ENCODE measurements at regions not wholly inside any gene's neighbourhood (a gene's known extent, or its start where the extent isn't known, plus 50 kb on each side); places are given as distances from the start of the nearest gene placed in this dataset.

DNA sequence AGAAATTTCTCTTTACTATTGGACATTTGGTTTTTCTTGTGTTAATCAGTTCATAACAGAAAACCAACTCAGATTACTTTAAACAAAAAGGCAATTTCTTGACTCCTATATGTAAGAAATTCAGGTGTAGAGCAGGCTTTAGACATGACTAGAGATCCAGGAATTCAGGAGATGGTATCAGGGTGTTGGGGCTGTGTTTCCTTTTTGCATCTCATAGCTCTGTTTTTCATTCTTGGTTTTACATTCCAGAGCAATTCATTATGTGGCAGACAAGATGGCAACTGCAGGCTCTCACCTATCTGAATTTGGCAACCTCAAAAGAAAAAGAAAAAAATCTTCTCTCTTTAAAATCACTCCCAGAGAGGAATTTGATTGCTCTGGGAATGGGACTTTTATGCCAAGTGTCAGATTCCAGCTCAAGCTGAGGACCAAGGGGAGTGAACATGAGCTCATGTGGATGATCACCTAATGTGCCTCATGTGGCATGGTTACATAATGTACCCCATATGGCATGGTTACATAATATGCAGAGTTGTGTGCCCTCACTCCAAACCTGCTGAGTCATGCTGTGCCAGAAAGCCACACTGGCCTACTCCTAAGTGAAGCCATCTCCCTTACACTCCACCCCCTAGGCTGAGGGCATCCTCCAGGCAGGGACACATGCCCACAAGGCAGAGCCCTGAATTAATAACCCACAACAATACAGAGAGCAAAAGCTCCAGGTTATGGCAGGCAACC, 282.7 kb downstream of the MBD2 start:
- FAIRE-seq (no peak), ATAC-seq (no peak), DNase-seq (ENCODE audit: low spot score) (no peak)
- ChIA-PET POLR2A (no interaction called here), CTCF (ENCODE audit: low intra/inter-chr PET ratio, low total read pairs) (no interaction called here)
- intact Hi-C loops (cut with micrococcal nuclease; ENCODE audit: unreplicated experiment): no loop called here
- Histone ChIP-seq H3K79me2 (ENCODE audit: insufficient read depth, low read length) (no peaks in the 10 kb centered on the region), H3K4me1 (ENCODE audit: insufficient read depth, low read length) (peaks cover under 1% of the 10 kb centered on the region; the same call in 1 of the 2 replicates), H3K9me3 (ENCODE audit: low read length) (peaks cover 17% of the 10 kb centered on the region; the same call in 1 of the 2 replicates), H3K4me3 (replicated peaks in 1 of 3; ENCODE audit: insufficient read depth in 1 of 3, low read depth in 2 of 3, low read length in 3 of 3) (no peak overlapping the region), H4K20me1 (ENCODE audit: insufficient read depth, low read length) (no peaks in the 10 kb centered on the region), H3K27me3 (ENCODE audit: control insufficient read depth in 1 of 2, insufficient read depth in 2 of 2, low read length in 2 of 2) (no peaks in the 10 kb centered on the region), H3K9ac (ENCODE audit: insufficient read depth, low read depth, low read length) (no peak overlapping the region), H3K36me3 (replicated peaks in 1 of 2; ENCODE audit: control insufficient read depth in 1 of 2, insufficient read depth in 2 of 2, low read length in 2 of 2) (no peaks in the 10 kb centered on the region), H3K4me2 (ENCODE audit: low read depth, low read length) (no peak overlapping the region), H3K27ac (ENCODE audit: extremely low read length, insufficient read depth, low read length) (no peak overlapping the region), H2AFZ (ENCODE audit: low read length) (no peak overlapping the region)
- no TSS peak for BruUV-seq (replicated peaks)
- in situ Hi-C loops (cut with HindIII; ENCODE audit: extremely low pct_ligation_motif_present, low pct_unique_long_range_greater_than_20kb): no loop called here
- TF ChIP-seq MAFK (conservative IDR thresholded peaks at IDR 0.05 in 1 of 2, IDR thresholded peaks at IDR 0.05 in 1 of 2; ENCODE audit: low read length in 2 of 2) (peak; percentile 33 to 41), ZMAT3 (CRISPR knock-in tag; conservative IDR thresholded peaks at IDR 0.05) (no peak), ZNF772 (CRISPR knock-in tag; IDR thresholded peaks at IDR 0.05) (no peak), PHF20 (CRISPR knock-in tag; IDR thresholded peaks at IDR 0.05) (no peak), ATF7-NPFF (CRISPR knock-in tag; IDR thresholded peaks at IDR 0.05; ENCODE audit: low read depth) (no peak), NFE2L2 (IDR thresholded peaks at IDR 0.05; ENCODE audit: low read length) (peak; percentile 72)

DNA sequence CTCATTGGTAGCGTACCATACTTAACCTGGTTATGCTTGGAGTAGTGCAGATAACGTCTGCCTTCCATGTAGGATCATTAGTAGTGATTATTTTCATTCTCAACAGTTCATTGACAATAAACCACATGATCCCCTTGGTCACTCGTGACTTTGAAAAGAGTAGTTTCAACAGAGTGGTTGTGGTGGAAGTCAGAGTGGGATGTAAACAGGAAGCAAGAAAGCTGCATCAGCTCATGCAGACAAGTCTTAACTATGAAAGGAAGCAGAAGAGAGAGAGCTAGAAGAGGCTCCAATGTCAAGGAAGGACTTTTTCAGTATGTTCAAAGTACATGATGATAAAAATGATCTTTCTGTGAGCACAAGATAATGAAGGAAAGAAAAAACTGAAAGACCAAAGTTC, 287.4 kb downstream of the MBD2 start:
- DNase-seq (ENCODE audit: low spot score) (no peak), ATAC-seq (no peak), FAIRE-seq (no peak)
- intact Hi-C loops (cut with micrococcal nuclease; ENCODE audit: unreplicated experiment) (no loop called here), in situ Hi-C loops (cut with HindIII; ENCODE audit: extremely low pct_ligation_motif_present, low pct_unique_long_range_greater_than_20kb) (no loop called here)
- H3K9ac ChIP-seq (ENCODE audit: insufficient read depth, low read depth, low read length): no peak overlapping the region
- no peak overlapping the region for H3K4me2 ChIP-seq (ENCODE audit: low read depth, low read length)
- POLR2A ChIA-PET: no interaction called here
- H3K79me2 ChIP-seq (ENCODE audit: insufficient read depth, low read length): no peaks in the 10 kb centered on the region
- no peak overlapping the region for H3K4me3 ChIP-seq (replicated peaks in 1 of 3; ENCODE audit: insufficient read depth in 1 of 3, low read depth in 2 of 3, low read length in 3 of 3)
- H3K36me3 ChIP-seq (replicated peaks in 1 of 2; ENCODE audit: control insufficient read depth in 1 of 2, insufficient read depth in 2 of 2, low read length in 2 of 2): no peaks in the 10 kb centered on the region
- no peaks in the 10 kb centered on the region for H3K4me1 ChIP-seq (ENCODE audit: insufficient read depth, low read length)
- CTCF ChIA-PET (ENCODE audit: low intra/inter-chr PET ratio, low total read pairs): no interaction called here
- no peaks in the 10 kb centered on the region for H3K27me3 ChIP-seq (ENCODE audit: control insufficient read depth in 1 of 2, insufficient read depth in 2 of 2, low read length in 2 of 2)
- BruUV-seq (replicated peaks): no TSS peak
- H3K27ac ChIP-seq (ENCODE audit: extremely low read length, insufficient read depth, low read length): no peak overlapping the region
- H4K20me1 ChIP-seq (ENCODE audit: insufficient read depth, low read length): no peaks in the 10 kb centered on the region
- H3K9me3 ChIP-seq (ENCODE audit: low read length): 0 out of 2 replicates have a peak, but pooled peaks cover 2% of the 10 kb centered on the region
- no peak overlapping the region for H2AFZ ChIP-seq (ENCODE audit: low read length)
- WGBS (ENCODE audit: low lambda C conversion rate): 5% methylated on average over 3 of the region's 3 CpGs
- no peak for TF ChIP-seq EZH2 (conservative IDR thresholded peaks at IDR 0.05; ENCODE audit: low read depth, low read length)
- TF ChIP-seq, protein P1, sequence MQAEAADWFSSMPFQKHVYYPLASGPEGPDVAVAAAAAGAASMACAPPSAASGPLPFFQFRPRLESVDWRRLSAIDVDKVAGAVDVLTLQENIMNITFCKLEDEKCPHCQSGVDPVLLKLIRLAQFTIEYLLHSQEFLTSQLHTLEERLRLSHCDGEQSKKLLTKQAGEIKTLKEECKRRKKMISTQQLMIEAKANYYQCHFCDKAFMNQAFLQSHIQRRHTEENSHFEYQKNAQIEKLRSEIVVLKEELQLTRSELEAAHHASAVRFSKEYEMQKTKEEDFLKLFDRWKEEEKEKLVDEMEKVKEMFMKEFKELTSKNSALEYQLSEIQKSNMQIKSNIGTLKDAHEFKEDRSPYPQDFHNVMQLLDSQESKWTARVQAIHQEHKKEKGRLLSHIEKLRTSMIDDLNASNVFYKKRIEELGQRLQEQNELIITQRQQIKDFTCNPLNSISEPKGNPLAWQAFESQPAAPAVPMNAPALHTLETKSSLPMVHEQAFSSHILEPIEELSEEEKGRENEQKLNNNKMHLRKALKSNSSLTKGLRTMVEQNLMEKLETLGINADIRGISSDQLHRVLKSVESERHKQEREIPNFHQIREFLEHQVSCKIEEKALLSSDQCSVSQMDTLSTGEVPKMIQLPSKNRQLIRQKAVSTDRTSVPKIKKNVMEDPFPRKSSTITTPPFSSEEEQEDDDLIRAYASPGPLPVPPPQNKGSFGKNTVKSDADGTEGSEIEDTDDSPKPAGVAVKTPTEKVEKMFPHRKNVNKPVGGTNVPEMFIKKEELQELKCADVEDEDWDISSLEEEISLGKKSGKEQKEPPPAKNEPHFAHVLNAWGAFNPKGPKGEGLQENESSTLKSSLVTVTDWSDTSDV (CRISPR knock-in tag; IDR thresholded peaks at IDR 0.05): no peak
- TF ChIP-seq ZNF558 (CRISPR knock-in tag; IDR thresholded peaks at IDR 0.05; ENCODE audit: borderline replicate concordance): no peak
- TF ChIP-seq ZBTB3 (CRISPR knock-in tag; IDR thresholded peaks at IDR 0.05; ENCODE audit: borderline replicate concordance, low read depth): no peak
- TF ChIP-seq ARNT2 (CRISPR knock-in tag; IDR thresholded peaks at IDR 0.05; ENCODE audit: low read depth): no peak
- TF ChIP-seq, protein P2, sequence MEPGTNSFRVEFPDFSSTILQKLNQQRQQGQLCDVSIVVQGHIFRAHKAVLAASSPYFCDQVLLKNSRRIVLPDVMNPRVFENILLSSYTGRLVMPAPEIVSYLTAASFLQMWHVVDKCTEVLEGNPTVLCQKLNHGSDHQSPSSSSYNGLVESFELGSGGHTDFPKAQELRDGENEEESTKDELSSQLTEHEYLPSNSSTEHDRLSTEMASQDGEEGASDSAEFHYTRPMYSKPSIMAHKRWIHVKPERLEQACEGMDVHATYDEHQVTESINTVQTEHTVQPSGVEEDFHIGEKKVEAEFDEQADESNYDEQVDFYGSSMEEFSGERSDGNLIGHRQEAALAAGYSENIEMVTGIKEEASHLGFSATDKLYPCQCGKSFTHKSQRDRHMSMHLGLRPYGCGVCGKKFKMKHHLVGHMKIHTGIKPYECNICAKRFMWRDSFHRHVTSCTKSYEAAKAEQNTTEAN (CRISPR knock-in tag; conservative IDR thresholded peaks at IDR 0.05): no peak
- no peak for TF ChIP-seq ZSCAN29 (CRISPR knock-in tag; conservative IDR thresholded peaks at IDR 0.05)
- no peak for TF ChIP-seq ZNF749 (CRISPR knock-in tag; IDR thresholded peaks at IDR 0.05; ENCODE audit: borderline replicate concordance)
- TF ChIP-seq ZNF891 (CRISPR knock-in tag; IDR thresholded peaks at IDR 0.05): no peak
- no peak for TF ChIP-seq ZSCAN12 (CRISPR knock-in tag; IDR thresholded peaks at IDR 0.05)

Data from HepG2 (cell line).